ENCODE measurements at regions not wholly inside any gene's neighbourhood (a gene's known extent, or its start where the extent isn't known, plus 50 kb on each side); places are given as distances from the start of the nearest gene placed in this dataset.

GRCh38 chr7:115249080-115249479 is 327.2 kb downstream of the MDFIC start:
- WGBS = 36% methylated on average over 1 of the region's 1 CpG
- TF ChIP-seq POLR2A (IDR thresholded peaks at IDR 0.05) = no peak
- TF ChIP-seq CTCF (IDR thresholded peaks at IDR 0.05) = no peak
- no peak for TF ChIP-seq POLR2AphosphoS5 (IDR thresholded peaks at IDR 0.05)
- no peak for TF ChIP-seq EP300 (IDR thresholded peaks at IDR 0.05)

GRCh38 chr7:115241151-115241550 is 319.3 kb downstream of the MDFIC start:
- Histone ChIP-seq H3K4me3 (no peak overlapping the region), H3K9me3 (no peaks in the 10 kb centered on the region), H3K36me3 (no peaks in the 10 kb centered on the region), H3K27ac (no peak overlapping the region), H3K4me1 (no peaks in the 10 kb centered on the region), H3K27me3 (no peaks in the 10 kb centered on the region)
- no peak for DNase-seq (ENCODE audit: low spot score in 2 of 2)
- TF ChIP-seq POLR2AphosphoS5 (IDR thresholded peaks at IDR 0.05) (no peak), POLR2A (IDR thresholded peaks at IDR 0.05) (no peak), EP300 (IDR thresholded peaks at IDR 0.05) (no peak), CTCF (IDR thresholded peaks at IDR 0.05) (no peak)
- WGBS = 80% methylated on average over 1 of the region's 1 CpG

More at GRCh38 chr7:115249080-115249479, 327.2 kb downstream of the MDFIC start:
- peaks cover 3% of the 10 kb centered on the region for H3K9me3 ChIP-seq
- H3K27ac ChIP-seq = no peak overlapping the region
- H3K27me3 ChIP-seq = no peaks in the 10 kb centered on the region
- no peak for DNase-seq (ENCODE audit: low spot score in 2 of 2)
- H3K4me3 ChIP-seq = no peak overlapping the region
- no peaks in the 10 kb centered on the region for H3K36me3 ChIP-seq
- H3K4me1 ChIP-seq = no peaks in the 10 kb centered on the region

- Histone ChIP-seq H3K4me1 (no peaks in the 10 kb centered on the region), H3K36me3 (no peaks in the 10 kb centered on the region), H3K27ac (no peak overlapping the region), H3K9me3 (no peaks in the 10 kb centered on the region), H3K4me3 (no peak overlapping the region), H3K27me3 (no peaks in the 10 kb centered on the region)
- 42% methylated on average over 1 of the region's 1 CpG for WGBS
- TF ChIP-seq POLR2A (IDR thresholded peaks at IDR 0.05) (no peak), POLR2AphosphoS5 (IDR thresholded peaks at IDR 0.05) (no peak), CTCF (IDR thresholded peaks at IDR 0.05) (no peak), EP300 (IDR thresholded peaks at IDR 0.05) (no peak)
- no peak for DNase-seq (ENCODE audit: low spot score in 2 of 2)
Measured at GRCh38 chr7:115240242-115240641, 318.3 kb downstream of the MDFIC start.

GRCh38 chr7:115235075-115235474 is 313.2 kb downstream of the MDFIC start:
- Histone ChIP-seq H3K27me3 (no peaks in the 10 kb centered on the region), H3K4me3 (no peak overlapping the region), H3K4me1 (peaks cover 13% of the 10 kb centered on the region), H3K27ac (no peak overlapping the region), H3K36me3 (no peaks in the 10 kb centered on the region), H3K9me3 (no peaks in the 10 kb centered on the region)
- TF ChIP-seq CTCF (IDR thresholded peaks at IDR 0.05) (no peak), POLR2AphosphoS5 (IDR thresholded peaks at IDR 0.05) (no peak), POLR2A (IDR thresholded peaks at IDR 0.05) (no peak), EP300 (IDR thresholded peaks at IDR 0.05) (no peak)
- no peak for DNase-seq (ENCODE audit: low spot score in 2 of 2)
- WGBS = 95% methylated on average over 2 of the region's 2 CpGs

- no peak for DNase-seq (ENCODE audit: low spot score in 2 of 2)
- Histone ChIP-seq H3K27ac (no peak overlapping the region), H3K4me1 (peaks cover 17% of the 10 kb centered on the region), H3K36me3 (no peaks in the 10 kb centered on the region), H3K9me3 (no peaks in the 10 kb centered on the region), H3K27me3 (no peaks in the 10 kb centered on the region), H3K4me3 (no peak overlapping the region)
- TF ChIP-seq CTCF (IDR thresholded peaks at IDR 0.05) (no peak), EP300 (IDR thresholded peaks at IDR 0.05) (no peak), POLR2A (IDR thresholded peaks at IDR 0.05) (no peak), POLR2AphosphoS5 (IDR thresholded peaks at IDR 0.05) (no peak)
- WGBS = 76% methylated on average over 3 of the region's 3 CpGs
Measured at GRCh38 chr7:115233809-115234208, 311.9 kb downstream of the MDFIC start.

Measured in suprapubic skin (tissue), 4 donors.